Anterior cingulate cortex (tissue), 58 donors: ENCODE measurements at regions not wholly inside any gene's neighbourhood (a gene's known extent, or its start where the extent isn't known, plus 50 kb on each side); places are given as distances from the start of the nearest gene placed in this dataset.
A peak's percentile ranks its signal among the peaks of the same experiment; 100 is the strongest.
"Not testable (repeated sequence)": the region's sequence is repeated elsewhere in the genome, so short reads cannot be mapped to it uniquely, and the experiment has no call there.

ENCODE experiments used
- DNase-seq, 58 donors: peaks; one replicate each; lab custom pipeline; 2025; lab: John Stamatoyannopoulos, UW

DNA sequence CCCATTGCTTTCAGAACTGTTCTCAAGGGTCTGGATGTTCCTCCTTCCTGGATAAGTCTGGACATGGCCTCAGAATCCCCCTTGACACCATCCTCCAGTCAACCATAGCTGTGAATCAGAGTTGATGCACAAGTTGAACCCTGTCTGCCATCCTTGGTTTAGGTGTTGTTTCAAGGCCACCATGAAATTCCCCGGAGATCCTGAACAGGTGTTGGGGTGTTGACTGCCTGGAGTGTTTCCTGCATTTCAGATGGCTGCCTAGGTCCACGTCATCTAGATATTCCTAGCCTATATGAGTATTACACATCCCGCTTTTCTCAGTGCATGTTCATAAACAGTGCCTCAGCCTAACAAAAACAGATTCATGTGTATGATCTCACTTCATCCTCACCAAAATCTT lies 86.7 kb upstream of the PWP1 start:
- DNase-seq = no peak

GRCh38 chr12:107600581-107601144 lies 84.9 kb upstream of the PWP1 start:
- peak in 10 of 58 donors; percentile 4 to 29 (median 12) for DNase-seq

DNA sequence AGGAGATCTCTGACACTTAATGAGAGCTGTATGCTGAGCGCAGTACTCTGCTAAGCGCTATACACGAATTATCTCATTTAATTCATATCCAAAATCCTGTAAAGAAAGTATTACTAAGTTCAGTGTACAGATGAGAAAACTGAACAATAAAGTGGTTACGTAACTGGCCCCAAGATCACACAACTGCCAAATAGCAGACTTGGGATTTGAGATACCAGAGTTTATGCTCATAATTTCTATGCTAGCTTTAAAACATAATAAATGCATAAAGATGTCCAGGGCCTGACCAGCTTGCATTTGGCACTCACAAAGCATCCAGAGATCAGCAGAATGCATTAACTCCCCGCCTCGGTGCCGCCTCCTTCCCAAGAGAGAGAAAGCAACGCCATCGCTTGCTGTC lies 83.2 kb upstream of the PWP1 start:
- no peak for DNase-seq

- no peak for DNase-seq
Measured at GRCh38 chr12:107605293-107605692, 80.3 kb upstream of the PWP1 start.

GRCh38 chr12:107607464-107608392 lies 77.9 kb upstream of the PWP1 start:
- peak in 55 of 58 donors; percentile 18 to 90 (median 55) for DNase-seq

DNA sequence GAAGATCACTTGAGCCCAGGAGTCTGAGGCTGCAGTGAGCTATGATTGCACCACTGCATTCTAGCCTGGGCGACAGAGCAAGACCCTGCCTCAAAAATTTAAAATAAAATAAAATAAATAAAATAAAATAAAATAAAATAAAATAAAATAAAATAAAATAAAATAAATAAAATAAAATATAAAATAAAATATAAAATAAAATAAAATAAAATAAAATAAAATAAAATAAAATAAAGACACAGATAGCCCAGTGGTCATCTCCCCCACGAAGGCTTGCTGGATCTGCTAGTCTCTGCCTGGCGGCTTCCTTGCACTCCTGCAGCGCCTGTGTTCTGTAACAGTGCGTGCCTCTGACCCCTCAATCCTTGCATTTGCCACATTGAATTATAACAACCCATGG lies 76.8 kb upstream of the PWP1 start:
- DNase-seq = not testable (repeated sequence)

DNA sequence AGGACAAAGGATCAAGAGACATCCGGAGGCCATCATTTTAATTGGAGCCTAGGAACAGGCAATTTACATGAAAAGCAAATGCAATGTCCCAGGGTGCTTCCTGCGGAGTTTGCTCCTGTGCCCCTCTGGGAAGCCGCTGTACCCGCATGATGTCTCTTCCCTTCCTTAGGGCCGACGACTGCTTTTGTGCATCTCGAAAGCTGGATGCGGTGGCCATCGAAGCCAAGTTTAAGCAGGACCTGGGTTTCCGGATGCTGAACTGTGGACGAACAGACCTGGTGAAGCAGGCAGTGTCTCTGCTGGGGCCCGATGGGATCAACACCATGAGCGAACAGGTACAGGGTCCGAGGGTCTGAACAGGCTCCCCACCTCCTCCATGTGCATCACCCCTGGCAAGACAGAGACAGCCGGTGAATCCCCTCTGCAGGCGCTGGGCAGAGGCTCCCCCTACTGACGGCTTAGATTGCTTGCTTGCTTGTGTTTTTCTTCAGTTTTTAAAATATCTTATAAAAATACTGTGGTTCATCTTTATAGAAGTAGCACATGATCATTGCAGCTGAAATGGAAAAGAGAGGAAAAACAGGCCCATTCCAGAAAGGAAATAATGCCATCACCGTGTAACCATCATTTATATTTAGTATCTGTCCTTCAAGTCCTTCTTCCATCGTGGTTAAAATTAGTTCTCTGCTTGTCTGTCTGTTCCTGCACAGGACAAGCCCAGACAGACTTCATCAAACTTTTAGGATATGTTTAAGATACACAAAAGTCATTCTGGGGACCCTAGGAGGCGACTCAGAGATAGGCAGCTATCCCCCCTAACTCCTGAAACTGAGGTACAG lies 75.4 kb upstream of the PWP1 start:
- DNase-seq = peak in 20 of 58 donors; percentile 2 to 41 (median 11)

DNA sequence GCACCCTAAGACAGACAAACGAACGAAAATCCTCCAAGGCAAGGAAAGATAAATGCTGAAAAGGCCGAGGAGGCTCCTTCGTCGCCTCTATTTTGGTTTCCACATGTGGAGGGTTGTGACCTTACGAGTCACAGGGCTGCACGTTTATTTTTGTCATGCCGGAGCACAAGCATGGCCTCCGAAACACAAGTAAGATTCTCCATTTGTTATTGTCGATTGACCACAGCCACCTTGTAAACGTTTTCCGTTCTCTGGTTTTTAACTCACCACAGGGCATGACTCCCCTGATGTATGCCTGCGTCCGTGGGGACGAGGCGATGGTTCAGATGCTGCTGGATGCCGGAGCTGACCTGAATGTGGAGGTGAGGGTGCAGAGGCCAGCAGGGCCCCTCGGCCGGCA lies 73.1 kb upstream of the PWP1 start:
- no peak for DNase-seq

- no peak for DNase-seq
Measured at GRCh38 chr12:107616941-107617340, 68.7 kb upstream of the PWP1 start.

DNA sequence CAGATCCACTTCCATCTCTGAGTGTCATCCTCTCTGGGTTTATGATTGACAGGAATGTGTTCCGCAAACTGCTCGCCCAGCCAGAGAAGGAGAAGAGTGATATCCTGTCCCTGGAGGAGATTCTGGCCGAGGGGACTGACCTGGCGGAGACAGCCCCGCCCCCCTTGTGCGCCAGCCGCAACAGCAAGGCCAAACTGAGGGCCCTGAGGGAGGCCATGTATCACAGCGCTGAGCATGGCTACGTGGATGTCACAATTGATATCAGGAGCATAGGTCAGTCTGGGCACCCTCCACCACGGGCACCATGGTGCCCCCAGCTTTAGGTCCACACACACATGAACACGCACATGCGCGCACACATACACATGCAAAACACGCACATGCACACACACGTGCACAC lies 67.5 kb upstream of the PWP1 start:
- no peak for DNase-seq

- no peak for DNase-seq
Measured at GRCh38 chr12:107619831-107620230, 65.8 kb upstream of the PWP1 start.

- no peak for DNase-seq
Measured at GRCh38 chr12:107622001-107622400, 63.6 kb upstream of the PWP1 start.

GRCh38 chr12:107624493-107624892 lies 61.1 kb upstream of the PWP1 start:
- no peak for DNase-seq

DNA sequence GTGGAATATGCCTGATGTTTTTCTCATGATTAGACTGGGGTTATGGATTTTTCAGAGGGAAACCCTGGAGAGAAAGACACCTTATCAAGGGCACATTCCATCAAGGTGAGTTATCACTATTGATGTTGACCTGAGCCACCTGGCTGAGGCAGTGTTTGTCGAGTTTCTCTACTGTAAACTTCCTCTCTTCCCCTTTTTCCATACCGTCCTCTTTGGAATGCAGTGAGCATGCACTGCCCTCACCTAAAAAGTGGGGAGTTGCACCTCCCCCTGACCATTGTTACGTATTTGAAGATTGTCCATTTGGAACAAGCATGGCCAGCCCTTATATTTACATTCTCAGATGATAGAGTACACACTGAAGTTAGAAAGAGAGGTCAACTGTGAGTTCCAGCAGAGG lies 53.9 kb upstream of the PWP1 start:
- DNase-seq = no peak

- no peak for DNase-seq
Measured at GRCh38 chr12:107632246-107632645, 53.4 kb upstream of the PWP1 start.

GRCh38 chr12:107634530-107634929 lies 51.1 kb upstream of the PWP1 start:
- DNase-seq = no peak

GRCh38 chr12:107635139-107635538 lies 50.5 kb upstream of the PWP1 start:
- DNase-seq = no peak
